Stimulated activated CD8-positive, alpha-beta memory T cell treated with anti-CD3 and anti-CD28 coated beads, Interleukin-12 subunit alpha, Interleukin-12 subunit beta, amount 100 ng/mL, for 1 hour (primary cell): ENCODE measurements at regions not wholly inside any gene's neighbourhood (a gene's known extent, or its start where the extent isn't known, plus 50 kb on each side); places are given as distances from the start of the nearest gene placed in this dataset.

Experiments
- DNase-seq: peaks from one replicate; pipeline ENCODE4 v3.0.0-alpha.2; 2020; ENCODE audit warnings: low read depth

DNA sequence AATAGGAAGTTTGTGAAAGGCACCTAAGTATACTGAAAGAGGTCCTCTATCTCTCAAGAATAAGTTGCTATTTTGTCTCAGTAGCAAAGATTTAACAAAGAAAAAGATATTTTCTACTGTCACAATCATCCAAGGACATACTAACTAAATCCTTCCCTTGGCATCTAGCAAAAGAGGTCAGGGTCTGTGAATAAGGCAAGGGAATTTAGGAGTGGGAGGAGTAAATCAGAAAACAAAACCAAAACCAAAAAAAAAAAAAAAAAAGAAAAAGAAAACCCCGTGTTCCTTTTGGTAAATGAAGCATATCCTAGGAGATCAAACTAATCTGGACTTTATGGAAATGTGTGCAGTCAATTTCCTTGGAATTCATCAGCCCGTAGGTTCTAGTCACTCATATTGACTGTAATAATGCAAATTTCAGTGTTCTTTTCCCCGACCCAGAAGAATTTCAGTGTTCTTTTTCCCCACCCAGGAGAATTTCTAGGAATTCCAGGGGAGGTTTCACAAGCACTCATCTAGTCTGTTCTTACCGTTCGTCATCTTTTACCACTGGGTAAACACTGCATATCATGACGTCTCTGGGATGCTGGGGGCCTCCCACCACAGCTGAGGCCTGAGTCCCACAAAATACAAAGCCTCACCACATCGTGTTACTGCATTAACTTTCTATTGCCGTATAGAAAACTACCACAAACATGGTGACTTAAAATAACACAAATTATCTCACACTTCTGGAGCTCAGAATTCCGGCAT, 113.8 kb upstream of the CCDC54 start:
- DNase-seq = no peak

DNA sequence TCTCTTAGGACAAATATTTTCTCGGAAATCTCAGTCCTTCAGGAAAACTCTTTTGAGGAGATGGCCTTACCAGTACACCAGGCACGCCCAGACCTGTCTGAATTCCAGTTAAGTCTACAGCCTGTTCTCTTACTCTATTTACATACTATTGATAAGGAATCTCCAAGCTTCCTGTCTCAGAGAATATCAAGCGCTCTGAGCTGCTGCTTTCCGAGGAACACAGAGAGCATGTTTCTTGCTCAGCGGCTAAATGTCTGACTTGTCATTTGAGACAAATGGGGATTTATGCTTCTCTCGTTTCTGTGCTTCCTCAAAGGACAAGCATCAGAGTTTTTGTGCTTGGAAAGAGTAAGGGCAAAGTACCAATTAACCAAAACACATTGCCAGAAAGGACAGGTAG, 112.4 kb upstream of the CCDC54 start:
- no peak for DNase-seq

DNA sequence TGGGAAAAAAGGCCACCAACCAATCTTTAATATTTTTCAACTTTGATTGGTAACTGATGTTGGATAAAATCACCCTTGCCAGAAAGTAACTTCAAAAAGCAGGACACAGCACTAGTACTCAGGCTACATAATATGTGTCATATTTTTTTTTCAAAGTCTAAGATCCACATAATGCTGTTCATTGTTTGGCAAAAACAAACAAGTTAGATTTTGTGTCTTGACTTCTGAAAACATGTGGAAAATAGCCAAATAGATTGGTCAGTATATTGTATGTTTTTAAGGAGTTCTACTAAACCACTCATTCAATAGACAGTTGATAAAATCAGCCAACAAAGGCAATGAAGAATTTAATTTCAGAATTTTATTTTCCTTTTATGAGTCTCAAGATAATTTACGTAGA, 111.7 kb upstream of the CCDC54 start:
- DNase-seq = no peak

DNA sequence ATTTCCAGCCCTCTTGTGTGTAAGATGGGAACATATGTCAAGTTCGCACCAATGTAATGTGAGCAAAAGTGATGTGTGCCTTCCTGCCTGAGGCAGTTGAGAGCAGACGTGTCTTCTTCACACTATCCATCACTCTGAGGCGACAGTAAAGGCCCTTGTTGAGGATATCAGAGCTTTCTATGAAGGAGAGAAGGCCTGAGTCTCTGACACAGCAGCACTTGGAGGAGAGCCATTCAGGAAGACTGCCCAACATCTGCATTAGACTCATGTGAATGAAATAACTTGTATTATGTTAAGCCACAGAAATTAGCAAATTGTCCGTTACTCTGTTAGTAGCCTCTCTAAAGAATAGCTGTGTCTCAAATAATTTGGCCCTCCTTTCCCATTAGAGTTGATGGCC, 108.8 kb upstream of the CCDC54 start:
- DNase-seq = no peak

GRCh38 chr3:107269136-107269535, 108.1 kb upstream of the CCDC54 start:
- no peak for DNase-seq

DNA sequence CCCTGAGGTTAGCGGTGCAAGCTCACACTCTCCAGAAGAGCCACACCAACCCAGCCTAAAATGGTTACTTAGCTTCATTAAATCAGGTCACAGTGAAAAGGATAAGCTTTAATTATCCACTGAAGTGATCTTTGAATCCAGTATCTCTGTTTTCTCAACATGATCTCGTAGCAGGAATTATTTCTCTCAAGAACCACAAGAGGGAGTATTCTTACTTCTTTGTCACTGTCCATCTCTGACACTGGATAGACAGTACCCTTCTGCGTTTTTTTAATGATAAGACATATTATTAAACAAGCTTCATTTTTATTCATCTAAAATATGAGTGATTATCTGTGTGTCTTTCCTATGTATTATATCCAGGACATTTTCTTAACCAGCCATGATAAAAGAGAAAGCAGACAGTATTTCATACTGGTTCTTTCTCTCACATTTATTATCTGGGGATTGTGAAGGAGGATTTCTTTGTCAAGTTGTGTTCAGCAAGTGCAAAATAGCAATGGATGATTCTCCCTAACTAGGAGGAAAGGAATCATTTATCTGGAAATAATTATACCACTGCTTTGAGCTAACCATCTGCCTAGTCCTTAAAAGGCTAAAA, 105.4 kb upstream of the CCDC54 start:
- no peak for DNase-seq

- no peak for DNase-seq
These were observed 104.8 kb upstream of the CCDC54 start for GRCh38 chr3:107272471-107272870.

DNA sequence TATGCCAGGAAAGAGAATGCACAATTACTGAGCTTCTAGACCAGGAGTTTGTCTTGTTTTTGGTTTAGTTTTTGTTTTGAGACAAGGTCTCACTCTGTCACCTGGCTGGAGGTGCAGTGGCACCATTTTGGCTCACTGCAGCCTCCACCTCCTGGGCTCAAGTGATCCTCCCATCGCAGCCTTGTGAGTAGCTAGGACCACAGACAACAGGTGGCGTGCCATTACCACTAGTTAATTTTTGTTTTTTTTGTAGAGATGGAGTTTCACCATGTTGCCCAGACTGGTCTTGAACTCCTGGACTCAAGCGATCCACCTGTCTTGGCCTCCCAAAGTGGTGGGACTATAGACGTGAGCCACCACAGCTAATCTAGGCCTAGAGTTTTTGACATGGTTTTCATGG, 104.4 kb upstream of the CCDC54 start:
- no peak for DNase-seq

GRCh38 chr3:107273771-107274170, 103.5 kb upstream of the CCDC54 start:
- DNase-seq = no peak

- no peak for DNase-seq
These were observed 101.7 kb upstream of the CCDC54 start for GRCh38 chr3:107275511-107275910.

DNA sequence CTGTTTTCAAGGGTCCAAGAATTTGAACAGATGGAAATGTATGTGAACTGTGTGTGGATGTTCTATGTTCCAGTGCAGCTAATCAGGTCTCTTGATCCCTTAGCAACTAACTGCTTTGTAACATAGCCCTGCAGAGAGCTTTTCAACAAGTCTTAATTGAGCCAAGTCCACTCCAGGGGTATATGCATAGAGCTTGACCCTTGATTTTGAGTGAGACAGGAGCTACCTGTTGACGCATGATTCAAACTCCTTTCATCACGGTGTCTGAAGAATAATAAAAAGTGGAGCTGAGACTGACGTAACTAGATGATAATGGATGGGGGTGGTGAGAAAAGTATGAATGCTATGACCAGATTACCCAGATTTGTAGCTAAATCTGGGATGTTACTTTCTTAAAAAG, 93.3 kb upstream of the CCDC54 start:
- no peak for DNase-seq

- DNase-seq = no peak
These were observed 92.6 kb upstream of the CCDC54 start for GRCh38 chr3:107284612-107285011.

GRCh38 chr3:107285197-107285596, 92.0 kb upstream of the CCDC54 start:
- DNase-seq = no peak

DNA sequence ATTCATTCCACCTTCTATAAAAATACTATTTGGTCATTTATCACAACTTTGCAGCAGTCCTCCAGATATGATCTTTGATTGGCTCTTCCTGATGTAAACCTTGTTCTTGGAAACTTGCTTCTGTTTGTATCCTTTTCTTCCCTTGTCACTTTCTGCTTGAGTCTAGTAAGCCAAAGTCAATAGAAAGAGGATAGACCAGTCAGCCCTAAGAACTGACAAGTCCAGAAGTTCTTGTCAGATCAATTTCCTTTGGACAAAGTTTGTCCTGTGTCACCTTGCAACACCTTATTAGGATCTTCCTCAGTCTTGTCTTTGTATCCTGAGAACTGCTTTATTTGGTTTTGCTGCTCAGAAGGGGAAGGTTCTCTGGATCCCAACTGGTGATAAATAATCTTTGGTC, 87.9 kb upstream of the CCDC54 start:
- DNase-seq = no peak

- no peak for DNase-seq
These were observed 83.1 kb upstream of the CCDC54 start for GRCh38 chr3:107294117-107294516.

DNA sequence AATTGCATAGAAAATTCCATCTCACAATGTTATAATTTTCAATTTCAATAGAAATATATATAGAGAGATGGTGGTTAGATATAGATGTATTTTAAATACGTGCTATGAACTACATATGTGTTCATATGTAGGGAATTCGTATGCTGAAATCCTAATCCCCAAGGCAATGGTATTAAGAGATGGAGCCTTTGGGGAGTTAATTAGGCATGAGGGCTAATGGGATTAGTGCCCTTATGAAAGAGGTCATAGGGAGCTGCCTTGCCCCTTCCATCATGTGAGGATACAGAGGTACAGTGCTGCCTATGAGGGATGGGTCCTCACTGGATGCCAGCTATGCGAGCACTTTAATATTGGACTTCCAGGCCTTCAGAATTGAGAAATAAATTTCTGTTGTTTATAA, 79.6 kb upstream of the CCDC54 start:
- DNase-seq = no peak

DNA sequence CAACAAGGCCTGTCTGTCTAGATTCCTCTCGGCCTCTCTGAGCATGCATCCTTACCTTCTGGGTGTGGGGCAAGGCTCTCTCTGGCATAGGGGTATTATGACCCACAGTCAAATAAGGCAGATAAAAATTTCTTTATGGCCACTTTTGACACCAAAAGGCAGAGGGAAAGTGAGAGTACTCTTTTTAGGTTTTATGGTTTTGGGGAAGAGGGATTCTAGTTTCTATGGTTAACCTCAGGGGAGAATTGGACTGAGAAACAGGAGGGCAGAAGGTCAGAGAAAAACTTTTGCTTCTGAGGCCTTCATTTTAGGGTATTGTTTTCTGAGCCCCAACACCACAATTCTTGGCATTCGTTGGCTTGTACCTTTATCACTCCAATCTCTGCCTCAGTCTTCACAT, 70.0 kb upstream of the CCDC54 start:
- no peak for DNase-seq

- no peak for DNase-seq
These were observed 68.5 kb upstream of the CCDC54 start for GRCh38 chr3:107308716-107309115.

GRCh38 chr3:107309312-107309711, 67.9 kb upstream of the CCDC54 start:
- no peak for DNase-seq

DNA sequence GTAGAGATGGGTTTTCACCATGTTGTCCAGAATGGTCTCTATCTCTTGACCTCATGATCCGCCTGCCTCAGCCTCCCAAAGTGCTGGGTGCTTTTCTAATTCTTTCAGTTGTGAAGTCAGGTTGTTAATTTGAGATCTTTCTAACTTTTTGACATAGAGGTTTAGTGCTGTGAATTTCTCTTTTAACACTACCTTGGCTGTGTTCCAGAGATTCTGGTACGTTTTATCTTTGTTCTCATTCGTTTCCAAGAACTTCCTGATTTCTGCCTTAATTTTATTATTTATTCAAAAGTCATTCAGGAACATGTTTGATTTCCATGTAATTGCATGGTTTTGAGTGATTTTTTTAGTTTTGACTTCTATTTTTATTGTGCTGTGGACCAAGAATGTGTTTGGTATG, 63.5 kb upstream of the CCDC54 start:
- DNase-seq = no peak

- no peak for DNase-seq
These were observed 62.1 kb upstream of the CCDC54 start for GRCh38 chr3:107315141-107315540.

- no peak for DNase-seq
These were observed 53.5 kb upstream of the CCDC54 start for GRCh38 chr3:107323723-107324122.

DNA sequence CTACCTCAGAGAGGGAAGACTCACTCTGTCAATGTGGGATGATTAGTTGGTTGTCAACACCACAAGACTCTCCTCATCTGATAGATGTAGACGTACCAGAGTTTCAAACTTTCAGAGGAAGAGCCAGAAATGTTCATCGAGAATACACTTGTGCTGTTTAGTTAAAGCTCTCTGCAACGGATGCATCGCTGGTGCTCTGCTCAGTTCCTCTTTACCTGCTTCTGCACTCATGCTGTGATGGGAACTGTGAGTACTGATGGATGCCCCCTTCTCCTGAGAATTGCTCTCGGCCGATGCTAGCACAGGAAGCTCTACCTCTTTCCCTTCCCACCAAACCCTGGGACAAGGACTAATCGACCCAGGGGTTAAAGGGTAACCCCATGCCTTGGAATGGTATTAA, 51.8 kb upstream of the CCDC54 start:
- no peak for DNase-seq
